A549 (cell line): ENCODE measurements at regions not wholly inside any gene's neighbourhood (a gene's known extent, or its start where the extent isn't known, plus 50 kb on each side); places are given as distances from the start of the nearest gene placed in this dataset.

Experiments
- CHD2 ChIP-seq: fragments of 150-350 bp; IDR thresholded peaks from 2 replicates; pipeline ENCODE4 v1.6.1; 2014; ENCODE audit warnings: low read length; ENCODE audit not compliant: partially characterized antibody
- CTCF ChIP-seq: fragments of >200 bp; sonication (Bioruptor Twin); formaldehyde crosslinking; IDR thresholded peaks from 3 replicates; pipeline ENCODE4 v1.5.1; 2016
- EP300 ChIP-seq, 2 experiments: fragments of >200 bp; sonication (Bioruptor Twin); formaldehyde crosslinking; IDR thresholded peaks; 2 replicates in 1 of 2; 3 replicates in 1 of 2; pipeline ENCODE4 v1.6.1; 2016 to 2017
- FOSL2 ChIP-seq, 2 experiments: fragments of 450-650 bp in 1 of 2; fragments of >200 bp in 1 of 2; sonication (Bioruptor Twin) in 1 of 2; formaldehyde crosslinking; IDR thresholded peaks; 2 replicates each; pipeline versions ENCODE4 v1.5.0 to v1.6.1; 2016 to 2020; ENCODE audit warnings: mild to moderate bottlenecking in 1 of 2, moderate library complexity in 1 of 2
- HES2 ChIP-seq: fragments of >200 bp; sonication (Bioruptor Twin); formaldehyde crosslinking; IDR thresholded peaks from 2 replicates; pipeline ENCODE4 v1.6.1; 2016
- HOXB5 ChIP-seq: fragments of 250-450 bp; sonication (Bioruptor Pico); IDR thresholded peaks from 2 replicates; pipeline ENCODE4 v1.5.0; 2020; ENCODE audit warnings: mild to moderate bottlenecking, moderate library complexity
- KDM1A ChIP-seq: fragments of 200-600 bp; sonication (generic); IDR thresholded peaks from 2 replicates; pipeline ENCODE4 v1.6.1; 2016; ENCODE audit warnings: low read depth, mild to moderate bottlenecking
- PHF8 ChIP-seq: fragments of 200-600 bp; sonication (generic); IDR thresholded peaks from 2 replicates; pipeline ENCODE4 v1.6.1; 2016; ENCODE audit warnings: low read depth, mild to moderate bottlenecking, antibody characterized with exemption, moderate library complexity, borderline replicate concordance
- POLR2A ChIP-seq: IDR thresholded peaks from 2 replicates; pipeline ENCODE4 v1.6.1; 2012; ENCODE audit warnings: mild to moderate bottlenecking, low read length
- RAD21 ChIP-seq, 2 experiments: fragments of >200 bp in 1 of 2; sonication (Bioruptor Twin) in 1 of 2; formaldehyde crosslinking in 1 of 2; IDR thresholded peaks in 1 of 2; conservative IDR thresholded peaks in 1 of 2; 2 replicates in 1 of 2; 3 replicates in 1 of 2; pipeline ENCODE4 v1.6.1; 2012 to 2018; ENCODE audit warnings: inconsistent platforms in 1 of 2
- RFX5 ChIP-seq: fragments of 450-650 bp; IDR thresholded peaks from 2 replicates; pipeline ENCODE4 v1.7.1; 2014; ENCODE audit warnings: antibody characterized with exemption, mild to moderate bottlenecking, moderate library complexity
- TF ChIP-seq, protein P1 (sequence below): IDR thresholded peaks from 2 replicates; pipeline ENCODE4 v1.6.1; 2012

- TF ChIP-seq CTCF = peak; percentile 67
- TF ChIP-seq EP300 (IDR thresholded peaks at IDR 0.05) = no peak
- no peak for TF ChIP-seq KDM1A
- no peak for TF ChIP-seq FOSL2 (IDR thresholded peaks at IDR 0.05)
- TF ChIP-seq FOSL2 (CRISPR knock-in tag; IDR thresholded peaks at IDR 0.05) = no peak
- TF ChIP-seq PHF8 = no peak
- no peak for TF ChIP-seq HOXB5 (CRISPR knock-in tag)
- no peak for TF ChIP-seq POLR2A
- no peak for TF ChIP-seq RFX5
- TF ChIP-seq CHD2 = no peak
- peak; percentile 85 to 87 for TF ChIP-seq RAD21 (conservative IDR thresholded peaks at IDR 0.05 in 1 of 2, IDR thresholded peaks at IDR 0.05 in 1 of 2)
- TF ChIP-seq, protein P1, sequence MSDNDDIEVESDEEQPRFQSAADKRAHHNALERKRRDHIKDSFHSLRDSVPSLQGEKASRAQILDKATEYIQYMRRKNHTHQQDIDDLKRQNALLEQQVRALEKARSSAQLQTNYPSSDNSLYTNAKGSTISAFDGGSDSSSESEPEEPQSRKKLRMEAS = no peak
- TF ChIP-seq HES2 = no peak
These were observed 815.5 kb upstream of the SLC35B3 start for GRCh38 chr6:9250852-9251251.
